HG03139 (cell line): ENCODE measurements at regions not wholly inside any gene's neighbourhood (a gene's known extent, or its start where the extent isn't known, plus 50 kb on each side); places are given as distances from the start of the nearest gene placed in this dataset.

Experiments
- ATAC-seq: cut with Tn5 transposase; IDR thresholded peaks from one replicate; pipeline ENCODE4 v1.9.1; 2021; ENCODE audit not compliant: unreplicated experiment

GRCh38 chr1:216926720-216927510 lies 203.7 kb upstream of the ESRRG start:
- ATAC-seq, result no peak

GRCh38 chr1:216925962-216926625 lies 202.9 kb upstream of the ESRRG start:
- no peak for ATAC-seq

- ATAC-seq, result no peak
These were observed 201.5 kb upstream of the ESRRG start for GRCh38 chr1:216924732-216925131.

GRCh38 chr1:216923601-216924000 lies 200.4 kb upstream of the ESRRG start:
- no peak for ATAC-seq

DNA sequence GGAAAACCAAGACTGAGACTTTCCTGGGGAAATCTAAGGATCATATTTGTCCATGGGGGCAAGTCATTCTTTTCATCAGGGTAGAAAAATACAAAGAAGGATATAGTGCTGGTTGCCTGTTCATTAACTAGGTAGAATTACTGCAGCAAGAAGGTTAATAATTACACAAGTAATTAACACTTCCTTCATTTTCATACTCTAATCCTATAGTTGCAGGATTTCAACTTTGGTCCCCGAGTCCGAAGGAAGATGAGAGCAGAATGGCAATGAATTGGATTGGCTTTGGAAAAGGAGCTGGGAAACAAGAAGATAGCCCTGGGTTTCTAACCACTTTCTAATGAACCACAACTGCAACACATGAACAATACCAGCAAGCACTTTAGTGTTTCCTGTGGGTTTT lies 199.2 kb upstream of the ESRRG start:
- ATAC-seq, result no peak

- ATAC-seq, result no peak
These were observed 198.6 kb upstream of the ESRRG start for GRCh38 chr1:216921866-216922265.

DNA sequence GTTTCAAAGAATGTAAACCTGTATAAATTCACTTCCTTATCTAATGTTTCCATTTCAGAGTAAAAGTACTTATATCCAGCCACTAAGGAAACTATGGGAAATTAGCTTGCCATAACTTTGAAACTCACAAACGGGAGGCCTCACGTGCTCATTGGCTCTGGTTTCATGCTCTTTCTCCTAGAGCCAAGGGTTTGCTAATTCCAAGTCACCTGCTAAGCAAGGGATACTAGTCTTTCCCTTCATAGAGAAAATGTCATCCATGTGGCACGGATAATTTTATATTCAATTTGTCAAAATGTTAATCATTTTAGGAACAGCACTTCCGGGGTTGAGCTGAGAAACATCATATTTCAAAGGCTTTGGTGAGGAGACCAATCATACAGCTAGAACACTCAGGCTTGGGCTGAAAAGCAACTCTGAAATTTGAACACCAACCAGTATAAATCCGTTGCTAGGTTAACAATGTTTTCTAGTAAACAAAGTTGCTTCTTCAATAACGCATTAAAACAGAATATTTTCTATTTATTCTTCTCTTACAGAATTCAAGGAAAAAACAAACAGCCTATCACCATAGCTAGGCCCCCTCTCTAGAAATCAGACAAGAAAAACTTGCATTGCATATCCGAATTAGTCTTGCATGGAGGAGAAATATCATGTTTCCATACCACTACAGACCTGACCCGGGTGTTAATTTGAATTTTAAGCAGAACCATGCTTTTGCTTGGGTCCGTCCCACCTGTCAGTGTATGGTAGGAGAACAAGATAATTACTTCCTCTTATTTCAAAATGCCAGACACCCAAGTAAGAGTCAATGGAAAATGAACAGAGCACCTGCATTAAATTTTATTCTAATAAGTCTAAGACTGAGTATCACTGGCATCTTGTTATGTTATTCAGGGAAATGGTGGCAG lies 196.1 kb upstream of the ESRRG start:
- ATAC-seq, result no peak

DNA sequence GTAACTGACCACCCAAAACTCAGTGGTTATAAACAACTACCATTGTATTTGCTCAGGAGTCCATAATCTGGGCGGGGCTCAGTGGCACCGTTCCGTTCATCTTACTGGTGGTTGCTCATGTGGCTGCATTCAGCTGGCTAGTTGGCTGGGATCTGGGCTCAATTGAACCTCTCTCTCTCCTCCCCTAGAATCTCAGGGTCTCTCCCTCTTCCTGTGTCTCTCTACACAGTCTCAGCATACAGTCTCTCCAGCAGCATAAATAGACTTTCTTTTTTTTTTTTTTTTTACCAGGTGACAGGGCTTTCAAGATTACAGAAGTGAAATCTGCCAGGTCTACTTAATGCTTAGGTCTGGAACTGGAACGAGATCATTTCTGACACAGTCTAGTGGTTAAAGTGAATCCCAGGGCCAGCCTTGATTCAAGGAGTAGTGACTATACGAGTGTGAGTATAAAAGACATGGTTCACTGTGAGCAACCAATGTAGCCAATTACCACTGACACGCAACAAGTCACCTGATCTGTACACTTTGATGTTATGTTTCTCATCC lies 193.7 kb upstream of the ESRRG start:
- ATAC-seq, result no peak

- ATAC-seq, result no peak
These were observed 191.7 kb upstream of the ESRRG start for GRCh38 chr1:216914974-216915373.

DNA sequence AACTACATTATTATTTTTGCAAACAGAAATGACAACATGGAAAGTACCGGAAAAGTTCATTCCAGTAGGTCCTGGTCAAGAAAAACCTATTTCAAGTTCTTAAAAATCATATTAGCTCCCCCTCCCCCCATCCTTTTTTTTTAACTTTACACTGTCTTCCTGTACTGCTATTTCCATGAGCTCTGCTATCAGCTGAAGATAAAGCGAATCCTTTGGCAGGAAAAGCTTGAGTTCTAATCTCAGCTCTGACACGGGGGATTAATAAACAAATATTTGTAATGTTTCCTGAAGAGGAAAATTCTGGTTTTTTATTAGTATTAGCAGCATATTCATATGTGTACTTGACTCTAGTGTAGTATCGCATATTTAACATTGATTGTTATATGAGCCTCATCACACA lies 190.7 kb upstream of the ESRRG start:
- ATAC-seq, result no peak

DNA sequence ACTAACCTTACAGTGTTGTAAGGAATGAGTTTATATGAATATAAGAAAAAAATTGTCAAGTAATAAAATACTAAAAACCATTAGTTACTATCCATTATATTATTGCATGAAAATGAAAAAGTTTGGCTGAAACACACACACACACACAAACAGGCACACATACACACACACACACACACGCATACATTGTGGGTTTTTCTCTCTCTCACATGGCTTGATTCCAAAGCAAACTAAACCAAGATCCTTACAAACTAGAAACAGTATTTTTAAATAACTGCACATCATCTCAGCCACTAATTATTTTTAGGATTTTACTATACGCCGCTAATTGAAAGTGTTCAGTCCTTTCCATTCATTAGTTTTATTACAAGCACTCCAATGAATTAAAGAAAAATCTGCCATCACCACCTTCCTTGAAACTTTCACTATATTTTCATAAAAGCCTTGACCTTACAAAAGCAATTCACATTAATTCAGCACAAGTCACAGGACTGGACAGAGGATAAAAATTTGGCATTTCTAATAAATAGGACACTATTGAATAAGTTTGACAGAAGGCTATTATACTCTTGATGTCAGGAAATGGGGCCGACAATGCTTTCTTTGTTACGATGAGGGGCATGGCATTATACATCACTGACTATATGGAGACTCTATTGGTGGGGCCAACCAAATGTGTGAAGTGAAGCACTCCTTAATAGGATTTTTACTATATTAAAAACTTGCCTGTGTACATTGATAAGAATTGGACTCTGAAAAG lies 187.0 kb upstream of the ESRRG start:
- ATAC-seq, result no peak

DNA sequence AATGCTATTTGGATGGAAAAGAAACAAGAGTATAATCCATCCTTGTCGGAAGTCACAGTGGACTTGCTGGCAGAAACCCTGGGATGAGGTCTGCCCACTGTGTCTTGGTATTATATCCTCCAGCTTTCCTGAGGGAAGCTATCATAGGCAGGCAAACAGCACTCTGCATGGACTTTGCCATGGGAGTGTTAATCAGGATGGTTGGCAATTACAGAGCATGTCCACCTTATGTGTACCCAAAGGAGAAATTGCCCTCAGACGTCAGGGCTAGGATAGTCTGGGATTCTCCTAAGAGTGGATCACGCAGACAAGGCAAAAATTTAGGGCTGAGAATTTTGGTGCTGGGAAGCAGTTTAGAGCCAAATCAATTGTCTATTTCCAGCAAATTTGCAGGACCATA lies 184.9 kb upstream of the ESRRG start:
- no peak for ATAC-seq

- no peak for ATAC-seq
These were observed 183.9 kb upstream of the ESRRG start for GRCh38 chr1:216907100-216907499.

GRCh38 chr1:216905781-216906180 lies 182.6 kb upstream of the ESRRG start:
- no peak for ATAC-seq

DNA sequence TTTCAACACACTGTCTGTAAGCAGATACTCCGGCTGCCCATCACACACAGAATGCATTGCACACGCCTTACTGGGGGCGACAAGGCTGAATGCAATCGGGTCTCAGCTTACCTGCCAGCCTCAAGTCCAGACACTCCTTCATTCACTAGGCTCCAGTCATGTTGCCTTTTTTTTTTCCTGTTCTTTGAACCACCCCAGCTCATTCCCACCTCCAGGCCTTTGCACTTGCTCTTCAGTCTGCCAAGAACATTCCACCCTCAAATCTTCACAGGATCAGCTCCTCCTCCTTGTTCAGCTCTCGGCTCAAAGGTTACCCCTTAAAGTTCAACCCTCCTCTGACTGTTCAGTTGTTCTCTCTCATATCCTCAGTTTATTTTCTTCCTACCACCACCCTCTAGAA lies 181.9 kb upstream of the ESRRG start:
- ATAC-seq, result no peak

DNA sequence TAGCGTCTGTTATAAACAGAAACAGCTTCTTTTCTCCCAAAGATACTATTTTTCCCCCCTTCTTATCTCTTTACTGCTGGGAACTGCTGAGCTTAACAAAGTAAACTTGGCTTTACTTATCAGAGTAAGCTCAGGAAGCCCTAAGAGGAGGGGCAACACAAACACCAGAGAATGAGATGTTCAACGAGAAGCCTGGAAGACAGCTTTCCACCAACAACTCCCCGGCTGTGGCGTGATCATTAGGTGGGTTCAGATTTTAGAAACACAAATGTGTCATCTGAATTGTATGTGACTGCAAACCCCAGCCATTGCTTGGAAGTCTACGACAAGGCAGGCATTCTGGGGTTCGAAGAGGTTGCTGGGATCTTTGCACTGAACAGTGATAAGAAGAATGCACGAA lies 181.2 kb upstream of the ESRRG start:
- ATAC-seq, result no peak

- no peak for ATAC-seq
These were observed 180.1 kb upstream of the ESRRG start for GRCh38 chr1:216903382-216903740.

DNA sequence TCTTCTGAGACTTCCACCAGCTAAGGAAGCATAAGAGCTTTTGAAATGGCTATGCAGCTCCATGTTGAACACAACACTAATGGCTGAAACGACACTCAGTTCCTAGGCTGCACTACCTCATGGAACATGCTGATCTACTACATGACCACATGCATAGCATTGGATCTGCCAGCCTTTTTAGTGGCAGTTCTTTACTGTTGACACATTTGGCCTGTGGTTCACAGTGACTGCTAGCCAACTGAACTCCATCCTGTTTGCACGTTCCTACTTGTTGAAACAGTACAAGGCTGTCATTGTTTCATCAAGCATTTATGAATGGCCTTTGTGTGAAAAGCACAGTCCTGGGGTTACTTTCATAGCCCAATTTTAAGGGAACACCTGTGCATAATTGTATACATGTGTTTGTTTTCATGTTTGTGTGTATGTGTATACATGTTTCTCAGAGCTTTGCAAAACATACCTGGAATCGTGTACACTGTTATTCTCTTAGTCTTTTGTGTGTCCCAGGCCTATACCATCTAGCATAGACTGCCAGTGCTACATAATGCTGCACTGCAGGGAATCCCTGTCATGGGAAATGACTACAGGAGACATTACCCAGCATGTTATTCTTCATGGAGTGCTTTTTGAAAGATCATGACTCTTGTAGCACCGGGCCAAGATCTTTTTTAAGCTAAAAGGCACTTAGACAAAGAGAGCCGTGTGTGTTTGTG lies 179.6 kb upstream of the ESRRG start:
- ATAC-seq, result no peak

- ATAC-seq, result no peak
These were observed 176.9 kb upstream of the ESRRG start for GRCh38 chr1:216900116-216900620.

DNA sequence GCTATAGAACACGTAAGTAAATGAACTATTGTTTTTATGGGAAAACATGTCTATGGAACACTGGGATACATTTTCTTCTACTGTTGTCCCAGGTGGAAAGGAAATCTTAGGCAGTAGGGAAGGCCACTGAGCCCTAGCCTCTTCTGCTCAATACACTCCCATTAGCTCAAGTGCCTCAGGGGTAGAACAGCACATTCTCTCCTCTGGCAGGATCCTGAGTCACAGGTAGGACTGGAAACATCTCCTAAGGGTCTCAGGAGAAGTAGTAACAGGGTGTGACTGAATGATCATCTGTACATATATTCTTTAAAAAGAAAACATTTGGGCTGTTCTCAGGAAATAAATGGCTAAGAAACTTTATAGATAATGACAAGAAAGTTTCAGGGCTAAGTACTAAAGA lies 175.6 kb upstream of the ESRRG start:
- ATAC-seq, result no peak
